IMR-90 (cell line): ENCODE measurements at regions not wholly inside any gene's neighbourhood (a gene's known extent, or its start where the extent isn't known, plus 50 kb on each side); places are given as distances from the start of the nearest gene placed in this dataset.

Source experiments
- ATAC-seq: fragments of 200-7000 bp; cut with Tn5 transposase; 2 replicates; pipeline ENCODE4 v1.9.1; 2020; ENCODE audit warnings: low read depth, mild to moderate bottlenecking, moderate library complexity
- BruUV-seq: library from RNA; stranded (reverse); fragments of 400-500 nt; replicated peaks from 2 replicates; lab custom pipeline; 2021; lab: Mats Ljungman, UMichigan
- CTCF ChIA-PET: fragments of 300-600 bp; formaldehyde crosslinking; extraction: SDS; loops from one replicate; lab custom pipeline; 2021; ENCODE audit warnings: antibody characterized with exemption; lab: Yijun Ruan, JAX
- POLR2A ChIA-PET: fragments of 300-600 bp; sonication (Branson Sonifier 250); formaldehyde crosslinking; loops from one replicate; lab custom pipeline; 2022; ENCODE audit warnings: antibody characterized with exemption; ENCODE audit not compliant: unreplicated experiment; lab: Charles Lee
- DNase-seq: peaks from one replicate; pipeline ENCODE4 v3.0.0; 2013
- H2AFZ ChIP-seq: replicated peaks from 2 replicates; pipeline ENCODE3; 2013; ENCODE audit warnings: low read length, mild to moderate bottlenecking; ENCODE audit not compliant: poor library complexity
- H2AK5ac ChIP-seq: 2 replicates; pipeline ENCODE4 v1.6.1; 2013; ENCODE audit warnings: low read depth, low read length, inconsistent platforms
- H2AK9ac ChIP-seq: replicated peaks from 2 replicates; pipeline ENCODE3; 2013; ENCODE audit warnings: mild to moderate bottlenecking, low read depth, low read length, moderate library complexity; ENCODE audit not compliant: poor library complexity
- H2BK120ac ChIP-seq: 2 replicates; pipeline ENCODE4 v1.6.1; 2013; ENCODE audit warnings: low read depth, low read length, inconsistent platforms
- H2BK15ac ChIP-seq: 3 replicates; pipeline ENCODE4 v1.6.1; 2013; ENCODE audit warnings: low read depth, low read length, inconsistent platforms
- H2BK20ac ChIP-seq: 2 replicates; pipeline ENCODE4 v1.6.1; 2013; ENCODE audit warnings: low read depth, mild to moderate bottlenecking, inconsistent platforms, low read length, moderate library complexity
- H2BK5ac ChIP-seq: 2 replicates; pipeline ENCODE4 v1.6.1; 2013; ENCODE audit warnings: mild to moderate bottlenecking, low read depth, low read length, inconsistent platforms; ENCODE audit not compliant: poor library complexity, severe bottlenecking
- H3K14ac ChIP-seq: replicated peaks from 2 replicates; pipeline ENCODE4 v1.6.1; 2013; ENCODE audit warnings: low read depth, low read length, inconsistent platforms
- H3K18ac ChIP-seq: 2 replicates; pipeline ENCODE4 v1.6.1; 2013; ENCODE audit warnings: low read depth, low read length, control low read depth
- H3K23ac ChIP-seq: 2 replicates; pipeline ENCODE4 v1.6.1; 2013; ENCODE audit warnings: low read depth, low read length, inconsistent platforms
- H3K27ac ChIP-seq: 2 replicates; pipeline ENCODE4 v1.5.1; 2013; ENCODE audit warnings: mild to moderate bottlenecking, control low read depth, low read length; ENCODE audit not compliant: insufficient read depth
- H3K27me3 ChIP-seq: 2 replicates; pipeline ENCODE4 v1.6.1; 2013; ENCODE audit warnings: low read length; ENCODE audit not compliant: control insufficient read depth, insufficient read depth
- H3K36me3 ChIP-seq: 2 replicates; pipeline ENCODE4 v1.6.1; 2013; ENCODE audit warnings: low read length, mixed read lengths; ENCODE audit not compliant: control insufficient read depth, insufficient read depth
- H3K4ac ChIP-seq: 2 replicates; pipeline ENCODE4 v1.6.1; 2013; ENCODE audit warnings: low read depth, low read length, inconsistent platforms
- H3K4me1 ChIP-seq: 2 replicates; pipeline ENCODE4 v1.6.1; 2013; ENCODE audit warnings: low read length, mixed read lengths; ENCODE audit not compliant: control insufficient read depth, insufficient read depth
- H3K4me2 ChIP-seq: 2 replicates; pipeline ENCODE4 v1.6.1; 2013; ENCODE audit warnings: low read depth, mild to moderate bottlenecking, control low read depth, low read length, moderate library complexity
- H3K4me3 ChIP-seq: 2 replicates; pipeline ENCODE4 v1.5.1; 2013; ENCODE audit warnings: low read depth, mild to moderate bottlenecking, control low read depth, low read length, moderate library complexity; ENCODE audit not compliant: insufficient read depth
- H3K56ac ChIP-seq: 2 replicates; pipeline ENCODE4 v1.6.1; 2013; ENCODE audit warnings: low read length, inconsistent platforms; ENCODE audit not compliant: insufficient read depth; ENCODE audit errors: extremely low read depth
- H3K79me1 ChIP-seq, 2 experiments: 2 replicates each; pipeline ENCODE4 v1.6.1; 2013; ENCODE audit warnings: low read length in 2 of 2, inconsistent platforms in 1 of 2, low read depth in 1 of 2
- H3K9ac ChIP-seq: 2 replicates; pipeline ENCODE4 v1.6.1; 2013; ENCODE audit warnings: low read depth, low read length, control low read depth
- H3K9me1 ChIP-seq: 2 replicates; pipeline ENCODE4 v1.6.1; 2013; ENCODE audit warnings: low read length, inconsistent platforms; ENCODE audit not compliant: insufficient read depth
- H3K9me3 ChIP-seq: 2 replicates; pipeline ENCODE4 v1.6.1; 2013; ENCODE audit warnings: low read length; ENCODE audit not compliant: control insufficient read depth, insufficient read depth
- H4K20me1 ChIP-seq: 2 replicates; pipeline ENCODE4 v1.6.1; 2013; ENCODE audit warnings: low read length, inconsistent platforms; ENCODE audit not compliant: insufficient read depth
- H4K5ac ChIP-seq: 2 replicates; pipeline ENCODE4 v1.6.1; 2013; ENCODE audit warnings: mild to moderate bottlenecking, low read depth, low read length, control low read depth
- H4K8ac ChIP-seq, 2 experiments: 2 replicates each; pipeline ENCODE4 v1.6.1; 2013; ENCODE audit warnings: low read depth in 2 of 2, low read length in 2 of 2, control low read depth in 1 of 2, inconsistent platforms in 1 of 2
- H4K91ac ChIP-seq: 2 replicates; pipeline ENCODE4 v1.6.1; 2013; ENCODE audit warnings: low read depth, low read length, inconsistent platforms; ENCODE audit not compliant: insufficient read depth
- CEBPB ChIP-seq: IDR thresholded peaks from 2 replicates; pipeline ENCODE4 v1.6.1; 2012; ENCODE audit warnings: low read depth, low read length, improper control_type of control experiment
- ELK1 ChIP-seq: fragments of 150-350 bp; IDR thresholded peaks from 2 replicates; pipeline ENCODE4 v1.6.1; 2016; ENCODE audit warnings: low read depth, mild to moderate bottlenecking, low read length, moderate library complexity, borderline replicate concordance
- MXI1 ChIP-seq: IDR thresholded peaks from 2 replicates; pipeline ENCODE4 v1.6.1; 2012; ENCODE audit warnings: low read depth, mild to moderate bottlenecking, low read length, moderate library complexity, borderline replicate concordance
- RAD21 ChIP-seq: IDR thresholded peaks from 2 replicates; pipeline ENCODE4 v1.6.1; 2012; ENCODE audit warnings: low read length, improper control_type of control experiment
- USF2 ChIP-seq: fragments of 150-350 bp; IDR thresholded peaks from 2 replicates; pipeline ENCODE4 v1.6.1; 2017; ENCODE audit warnings: mild to moderate bottlenecking, antibody characterized with exemption, low read length, low read depth
- WGBS, 2 experiments: methylation state at CpG; one replicate each; pipeline versions ENCODE4 v1.1.5 to v1.1.7; 2013; ENCODE audit warnings: missing lambda C conversion rate in 2 of 2; ENCODE audit not compliant: insufficient read length in 1 of 2; ENCODE audit errors: extremely low coverage in 2 of 2; 5-methylcytosine and 5-hydroxymethylcytosine counted together
- dilution Hi-C: fragments of 300-500 bp; cut with HindIII; formaldehyde crosslinking; loops from one replicate; pipeline ENCODE4 v1.14.3; 2018; ENCODE audit warnings: low sequenced_read_pairs; ENCODE audit not compliant: unreplicated experiment
- in situ Hi-C: fragments of 300-500 bp; cut with MboI; formaldehyde crosslinking; loops from 3 replicates; pipeline ENCODE4 v1.14.3; 2019; ENCODE audit warnings: low sequenced_read_pairs, inconsistent platforms, mixed read lengths
- intact Hi-C: fragments of 100-400 bp; cut with micrococcal nuclease; formaldehyde crosslinking; loops from 2 replicates; pipeline ENCODE4 v1.10.0; 2022

GRCh38 chr2:128710729-128711128, 392.1 kb upstream of the HS6ST1 start:
- dilution Hi-C loops, result no loop called here
- no peaks in the 10 kb centered on the region for H3K4me1 ChIP-seq
- POLR2A ChIA-PET, result no interaction called here

More at GRCh38 chr2:128710729-128711128, 392.1 kb upstream of the HS6ST1 start:
- Histone ChIP-seq H3K27me3 (peaks cover 7% of the 10 kb centered on the region; the same call in 1 of the 2 replicates), H4K5ac (no peak overlapping the region), H3K9me1 (no peaks in the 10 kb centered on the region), H2AK5ac (no peak overlapping the region), H3K23ac (no peak overlapping the region), H3K4ac (no peak overlapping the region), H2BK15ac (no peak overlapping the region), H3K4me3 (no peak overlapping the region), H3K79me1 (no peaks in the 10 kb centered on the region), H3K14ac (no peak overlapping the region), H2BK5ac (no peak overlapping the region), H3K36me3 (no peaks in the 10 kb centered on the region), H4K91ac (no peak overlapping the region), H3K4me2 (no peak overlapping the region), H2AFZ (no peak overlapping the region), H3K27ac (no peak overlapping the region), H2BK120ac (no peak overlapping the region), H3K18ac (no peak overlapping the region), H3K56ac (no peak overlapping the region), H4K8ac (no peak overlapping the region), H3K9ac (no peak overlapping the region), H4K20me1 (no peaks in the 10 kb centered on the region), H3K9me3 (peaks cover 5% of the 10 kb centered on the region; the same call in 1 of the 2 replicates), H2AK9ac (no peak overlapping the region), H2BK20ac (no peak overlapping the region)
- CTCF ChIA-PET, result no interaction called here
- intact Hi-C loops, result no loop called here
- no peak for DNase-seq
- in situ Hi-C loops, result no loop called here
- WGBS, 2 experiments, result no CpG with 5 or more reads among the region's 2 CpGs
- TF ChIP-seq MXI1, result no peak
- no peak for TF ChIP-seq CEBPB
- no peak for TF ChIP-seq ELK1
- TF ChIP-seq USF2, result no peak
- no peak for TF ChIP-seq RAD21
- BruUV-seq, result no TSS peak
- no peak for ATAC-seq
